ENCODE measurements at regions not wholly inside any gene's neighbourhood (a gene's known extent, or its start where the extent isn't known, plus 50 kb on each side); places are given as distances from the start of the nearest gene placed in this dataset.
"Not testable (repeated sequence)": the region's sequence is repeated elsewhere in the genome, so short reads cannot be mapped to it uniquely, and the experiment has no call there.

DNA sequence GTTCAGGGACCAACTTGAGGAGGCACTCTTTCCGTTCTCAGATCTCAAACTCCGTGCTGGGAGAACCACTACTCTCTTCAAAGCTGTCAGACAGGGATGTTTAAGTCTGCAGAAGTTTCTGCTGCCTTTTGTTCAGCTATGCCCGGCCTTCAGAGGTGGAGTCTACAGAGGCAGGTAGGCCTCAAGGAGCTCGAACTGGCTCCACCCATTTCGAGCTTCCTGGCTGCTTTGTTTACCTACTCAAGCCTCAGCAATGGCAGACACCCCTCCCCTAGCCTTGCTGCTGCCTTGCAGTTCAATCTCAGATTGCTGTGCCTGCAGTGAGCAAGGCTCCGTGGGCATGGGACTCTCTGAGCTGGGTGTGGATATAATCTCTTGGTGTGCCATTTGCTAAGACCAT, 108.2 kb downstream of the DHRS2 start:
- not testable (repeated sequence) for H3K27me3 ChIP-seq (ENCODE audit: control insufficient read depth in 3 of 3, insufficient read depth in 3 of 3, low read length in 3 of 3); H3K36me3 ChIP-seq (ENCODE audit: control insufficient read depth in 3 of 3, insufficient read depth in 3 of 3, low read length in 3 of 3); H3K4me1 ChIP-seq (ENCODE audit: control insufficient read depth in 3 of 3, insufficient read depth in 3 of 3, low read length in 3 of 3); H3K4me3 ChIP-seq (ENCODE audit: low read length in 3 of 3); H3K9me3 ChIP-seq (ENCODE audit: control insufficient read depth in 3 of 3, low read length in 3 of 3); H3K9ac ChIP-seq (ENCODE audit: low read depth in 1 of 3, low read length in 3 of 3); H3K27ac ChIP-seq (ENCODE audit: low read depth, low read length)

DNA sequence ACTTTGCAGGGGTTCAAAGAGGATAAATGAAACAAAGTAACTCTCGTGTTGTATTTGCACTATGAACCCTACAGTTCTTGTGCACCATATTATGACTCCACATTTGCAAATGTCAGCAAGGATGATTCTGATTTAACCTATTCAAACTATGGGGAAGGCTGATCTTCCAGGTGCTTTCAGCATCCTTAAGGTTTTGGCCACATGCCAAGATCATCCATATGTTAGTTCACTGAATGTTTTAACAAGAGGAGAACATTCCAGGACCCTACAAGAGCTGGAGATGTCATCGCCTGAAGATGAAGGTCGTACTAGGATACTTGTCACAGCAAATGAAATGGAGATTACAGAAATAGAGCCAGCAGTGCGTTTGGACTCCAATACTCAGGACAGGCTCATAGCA, 114.2 kb downstream of the DHRS2 start:
- Histone ChIP-seq H3K9me3 (ENCODE audit: control insufficient read depth in 3 of 3, low read length in 3 of 3) (no peaks in the 10 kb centered on the region), H3K9ac (ENCODE audit: low read depth in 1 of 3, low read length in 3 of 3) (no peak overlapping the region), H3K36me3 (ENCODE audit: control insufficient read depth in 3 of 3, insufficient read depth in 3 of 3, low read length in 3 of 3) (no peaks in the 10 kb centered on the region), H3K4me3 (ENCODE audit: low read length in 3 of 3) (no peak overlapping the region), H3K27ac (ENCODE audit: low read depth, low read length) (no peak overlapping the region), H3K4me1 (ENCODE audit: control insufficient read depth in 3 of 3, insufficient read depth in 3 of 3, low read length in 3 of 3) (no peaks in the 10 kb centered on the region), H3K27me3 (ENCODE audit: control insufficient read depth in 3 of 3, insufficient read depth in 3 of 3, low read length in 3 of 3) (peaks cover 0 to 7% (median 0%) of the 10 kb centered on the region in 3 donors)

DNA sequence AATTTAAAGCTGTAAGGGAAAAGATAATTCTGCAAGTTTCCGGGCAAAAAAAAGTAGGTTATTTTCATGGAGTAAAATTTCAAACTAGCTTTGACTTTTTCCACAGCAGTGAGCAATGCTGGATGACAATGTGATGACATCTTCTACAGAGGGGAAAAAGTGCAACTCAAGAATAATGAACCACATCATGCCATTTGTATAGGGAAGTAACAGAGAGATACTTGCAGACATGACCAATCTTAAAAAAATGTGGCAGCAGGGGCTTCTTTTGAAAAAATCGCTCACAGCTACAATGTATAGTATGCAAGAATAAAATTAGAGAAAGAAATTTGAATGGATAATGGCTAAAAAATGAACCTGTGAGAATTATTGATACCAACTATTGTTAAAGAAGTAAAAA, 115.5 kb downstream of the DHRS2 start:
- Histone ChIP-seq H3K36me3 (ENCODE audit: control insufficient read depth in 3 of 3, insufficient read depth in 3 of 3, low read length in 3 of 3) (no peaks in the 10 kb centered on the region), H3K4me1 (ENCODE audit: control insufficient read depth in 3 of 3, insufficient read depth in 3 of 3, low read length in 3 of 3) (no peaks in the 10 kb centered on the region), H3K27ac (ENCODE audit: low read depth, low read length) (no peak overlapping the region), H3K27me3 (ENCODE audit: control insufficient read depth in 3 of 3, insufficient read depth in 3 of 3, low read length in 3 of 3) (peaks cover 0 to 7% (median 0%) of the 10 kb centered on the region in 3 donors), H3K9me3 (ENCODE audit: control insufficient read depth in 3 of 3, low read length in 3 of 3) (no peaks in the 10 kb centered on the region), H3K4me3 (ENCODE audit: low read length in 3 of 3) (no peak overlapping the region), H3K9ac (ENCODE audit: low read depth in 1 of 3, low read length in 3 of 3) (no peak overlapping the region)

DNA sequence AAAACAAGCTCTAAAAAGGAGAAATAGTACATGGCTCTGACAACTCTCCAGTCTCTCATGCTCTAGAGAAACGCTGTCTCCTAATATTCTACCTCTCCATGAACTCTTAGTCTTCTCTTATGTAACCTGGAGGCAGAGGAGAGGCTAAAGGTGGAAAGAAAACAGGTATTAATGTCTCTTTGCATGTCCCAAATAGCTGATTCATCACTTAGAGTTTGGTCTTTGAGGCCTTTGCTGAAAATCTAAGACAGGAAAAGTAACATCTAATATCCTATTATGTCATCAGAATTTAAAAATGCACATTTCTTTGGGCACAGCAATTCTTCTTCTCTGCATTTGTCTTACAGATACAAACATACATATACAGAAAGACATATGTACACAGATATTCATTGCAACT, 127.2 kb downstream of the DHRS2 start:
- H3K4me3 ChIP-seq (ENCODE audit: low read length in 3 of 3), result no peak overlapping the region

DNA sequence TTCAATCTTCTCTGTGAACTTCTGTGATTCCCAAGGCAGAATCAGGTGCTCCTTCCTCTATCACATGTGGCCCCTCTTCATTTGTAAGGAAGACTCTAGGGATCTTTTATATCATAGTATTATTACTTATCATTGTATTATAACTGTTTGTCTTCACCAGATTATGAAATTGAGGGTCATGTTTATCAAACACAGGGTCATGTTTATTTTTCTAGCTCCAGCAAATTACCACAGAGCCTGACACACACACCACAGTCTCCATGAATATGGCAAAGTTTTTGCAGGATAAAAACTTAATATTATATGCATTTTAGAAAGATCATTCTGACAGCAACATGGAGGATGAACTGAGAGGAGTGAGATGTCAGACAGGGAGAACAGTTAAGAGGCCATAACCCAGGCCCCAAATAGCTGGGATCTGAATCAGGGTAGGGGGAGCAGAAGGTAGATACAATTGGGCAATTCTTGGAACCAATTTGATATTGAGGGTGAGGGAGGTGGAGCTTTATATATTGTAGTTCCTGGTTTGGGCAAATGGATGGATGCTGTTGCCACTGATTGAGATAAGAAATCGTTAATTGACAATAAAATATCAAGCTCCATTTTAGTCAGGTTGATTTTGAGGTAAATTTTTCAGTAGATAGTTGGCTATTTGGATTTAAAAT, 130.7 kb downstream of the DHRS2 start:
- no peaks in the 10 kb centered on the region for H3K27me3 ChIP-seq (ENCODE audit: control insufficient read depth in 3 of 3, insufficient read depth in 3 of 3, low read length in 3 of 3)
- no peaks in the 10 kb centered on the region for H3K36me3 ChIP-seq (ENCODE audit: control insufficient read depth in 3 of 3, insufficient read depth in 3 of 3, low read length in 3 of 3)
- no peaks in the 10 kb centered on the region for H3K4me1 ChIP-seq (ENCODE audit: control insufficient read depth in 3 of 3, insufficient read depth in 3 of 3, low read length in 3 of 3)
- H3K9ac ChIP-seq (ENCODE audit: low read depth in 1 of 3, low read length in 3 of 3), result no peak overlapping the region
- no peak overlapping the region for H3K4me3 ChIP-seq (ENCODE audit: low read length in 3 of 3)
- H3K9me3 ChIP-seq (ENCODE audit: control insufficient read depth in 3 of 3, low read length in 3 of 3), result no peaks in the 10 kb centered on the region
- H3K27ac ChIP-seq (ENCODE audit: low read depth, low read length), result no peak overlapping the region

More for the DNA sequence above, 127.2 kb downstream of the DHRS2 start:
- Histone ChIP-seq H3K9me3 (ENCODE audit: control insufficient read depth in 3 of 3, low read length in 3 of 3) (no peaks in the 10 kb centered on the region), H3K27ac (ENCODE audit: low read depth, low read length) (no peak overlapping the region), H3K4me1 (ENCODE audit: control insufficient read depth in 3 of 3, insufficient read depth in 3 of 3, low read length in 3 of 3) (no peaks in the 10 kb centered on the region), H3K9ac (ENCODE audit: low read depth in 1 of 3, low read length in 3 of 3) (no peak overlapping the region), H3K36me3 (ENCODE audit: control insufficient read depth in 3 of 3, insufficient read depth in 3 of 3, low read length in 3 of 3) (no peaks in the 10 kb centered on the region), H3K27me3 (ENCODE audit: control insufficient read depth in 3 of 3, insufficient read depth in 3 of 3, low read length in 3 of 3) (no peaks in the 10 kb centered on the region)

DNA sequence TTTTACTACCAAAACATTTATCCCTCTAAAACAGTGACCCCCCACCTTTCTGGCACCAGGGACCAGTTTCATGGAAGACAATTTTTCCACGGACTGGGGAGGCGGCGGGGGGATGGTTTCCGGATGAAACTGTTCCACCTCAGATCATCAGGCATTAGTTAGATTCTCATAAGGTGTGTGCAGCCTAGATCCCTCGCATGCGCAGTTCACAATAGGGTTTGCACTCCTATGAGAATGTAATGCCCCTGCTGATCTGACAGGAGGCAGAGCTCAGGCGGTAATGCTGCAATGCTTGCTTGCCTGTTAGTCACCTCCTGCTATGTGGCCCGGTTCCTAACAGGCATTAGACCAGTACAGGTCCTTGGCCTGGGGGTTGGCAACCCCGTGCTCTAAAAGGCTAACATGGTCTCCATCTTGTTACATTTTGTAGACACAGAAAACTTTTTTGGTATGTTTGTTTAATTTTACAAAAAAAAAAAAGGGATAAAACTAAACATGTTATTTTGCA, 133.1 kb downstream of the DHRS2 start:
- not testable (repeated sequence) for H3K36me3 ChIP-seq (ENCODE audit: control insufficient read depth in 3 of 3, insufficient read depth in 3 of 3, low read length in 3 of 3); H3K4me1 ChIP-seq (ENCODE audit: control insufficient read depth in 3 of 3, insufficient read depth in 3 of 3, low read length in 3 of 3); H3K27ac ChIP-seq (ENCODE audit: low read depth, low read length); H3K27me3 ChIP-seq (ENCODE audit: control insufficient read depth in 3 of 3, insufficient read depth in 3 of 3, low read length in 3 of 3); H3K9ac ChIP-seq (ENCODE audit: low read depth in 1 of 3, low read length in 3 of 3); H3K9me3 ChIP-seq (ENCODE audit: control insufficient read depth in 3 of 3, low read length in 3 of 3); H3K4me3 ChIP-seq (ENCODE audit: low read length in 3 of 3)

DNA sequence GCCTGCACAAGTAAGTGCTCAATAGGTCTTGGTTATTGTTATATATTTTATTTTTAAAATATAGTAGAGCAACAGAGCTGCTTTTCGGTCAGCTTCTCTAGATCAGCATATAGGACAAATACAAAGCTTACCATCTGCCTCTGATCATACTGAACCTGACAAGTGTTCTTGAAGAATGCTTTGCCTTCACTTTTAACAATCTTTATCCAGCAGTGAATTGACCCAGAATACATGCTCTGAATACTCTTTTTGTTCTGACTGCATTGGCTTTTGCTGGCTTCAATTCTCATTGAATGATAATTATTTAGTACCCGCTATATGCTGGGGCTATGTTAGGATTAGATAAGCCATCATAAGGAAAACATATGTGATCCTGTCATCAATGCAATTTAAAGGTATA, 137.8 kb downstream of the DHRS2 start:
- no peaks in the 10 kb centered on the region for H3K36me3 ChIP-seq (ENCODE audit: control insufficient read depth in 3 of 3, insufficient read depth in 3 of 3, low read length in 3 of 3)
- no peak overlapping the region for H3K27ac ChIP-seq (ENCODE audit: low read depth, low read length)
- H3K9me3 ChIP-seq (ENCODE audit: control insufficient read depth in 3 of 3, low read length in 3 of 3), result no peaks in the 10 kb centered on the region
- H3K4me3 ChIP-seq (ENCODE audit: low read length in 3 of 3), result no peak overlapping the region
- H3K4me1 ChIP-seq (ENCODE audit: control insufficient read depth in 3 of 3, insufficient read depth in 3 of 3, low read length in 3 of 3), result no peaks in the 10 kb centered on the region
- H3K27me3 ChIP-seq (ENCODE audit: control insufficient read depth in 3 of 3, insufficient read depth in 3 of 3, low read length in 3 of 3), result peaks cover 2 to 3% (median 3%) of the 10 kb centered on the region in 3 donors
- H3K9ac ChIP-seq (ENCODE audit: low read depth in 1 of 3, low read length in 3 of 3), result no peak overlapping the region

DNA sequence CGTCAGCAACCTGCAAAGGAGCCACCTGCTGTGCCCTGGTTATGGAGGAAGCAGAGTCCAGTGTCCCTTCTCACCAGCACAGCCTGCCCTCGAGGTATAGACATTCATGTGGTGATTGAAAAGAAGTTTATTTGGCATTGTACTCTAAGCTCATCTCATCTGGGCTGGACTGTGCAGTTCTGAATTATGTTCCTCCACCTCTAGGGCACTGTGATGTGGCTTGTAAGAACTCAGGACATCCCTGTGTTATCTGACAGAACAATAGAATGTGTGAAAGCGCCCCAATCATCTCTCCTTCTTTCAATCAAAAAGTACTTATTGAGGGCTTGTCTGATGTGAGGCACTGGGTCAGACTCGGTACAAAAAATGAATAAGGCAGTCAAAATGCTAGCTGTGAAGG, 140.1 kb downstream of the DHRS2 start:
- H3K27me3 ChIP-seq (ENCODE audit: control insufficient read depth in 3 of 3, insufficient read depth in 3 of 3, low read length in 3 of 3), result peaks cover 2 to 3% (median 3%) of the 10 kb centered on the region in 3 donors
- no peak overlapping the region for H3K27ac ChIP-seq (ENCODE audit: low read depth, low read length)
- no peaks in the 10 kb centered on the region for H3K4me1 ChIP-seq (ENCODE audit: control insufficient read depth in 3 of 3, insufficient read depth in 3 of 3, low read length in 3 of 3)
- no peak overlapping the region for H3K4me3 ChIP-seq (ENCODE audit: low read length in 3 of 3)
- H3K9ac ChIP-seq (ENCODE audit: low read depth in 1 of 3, low read length in 3 of 3), result no peak overlapping the region
- no peaks in the 10 kb centered on the region for H3K9me3 ChIP-seq (ENCODE audit: control insufficient read depth in 3 of 3, low read length in 3 of 3)
- H3K36me3 ChIP-seq (ENCODE audit: control insufficient read depth in 3 of 3, insufficient read depth in 3 of 3, low read length in 3 of 3), result no peaks in the 10 kb centered on the region

DNA sequence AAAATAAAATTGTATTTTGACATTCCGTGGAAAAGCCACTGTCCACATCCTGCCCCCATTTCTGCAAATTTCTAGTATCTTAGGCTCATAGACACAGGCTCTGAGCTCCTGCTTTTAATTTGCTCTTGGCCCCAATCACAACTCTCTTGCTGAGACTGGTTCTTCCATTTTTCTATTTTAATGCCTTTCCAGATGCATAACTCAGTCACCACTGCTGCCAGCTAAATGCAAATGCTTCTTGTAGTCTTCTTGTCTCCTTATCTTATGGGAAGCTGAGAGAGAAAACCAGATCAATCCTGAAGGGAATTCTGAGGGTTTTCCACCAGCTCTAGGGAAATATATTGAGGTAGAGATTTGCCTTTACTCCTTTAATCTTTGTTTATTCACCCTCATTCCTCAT, 149.0 kb downstream of the DHRS2 start:
- no peaks in the 10 kb centered on the region for H3K4me1 ChIP-seq (ENCODE audit: control insufficient read depth in 3 of 3, insufficient read depth in 3 of 3, low read length in 3 of 3)

DNA sequence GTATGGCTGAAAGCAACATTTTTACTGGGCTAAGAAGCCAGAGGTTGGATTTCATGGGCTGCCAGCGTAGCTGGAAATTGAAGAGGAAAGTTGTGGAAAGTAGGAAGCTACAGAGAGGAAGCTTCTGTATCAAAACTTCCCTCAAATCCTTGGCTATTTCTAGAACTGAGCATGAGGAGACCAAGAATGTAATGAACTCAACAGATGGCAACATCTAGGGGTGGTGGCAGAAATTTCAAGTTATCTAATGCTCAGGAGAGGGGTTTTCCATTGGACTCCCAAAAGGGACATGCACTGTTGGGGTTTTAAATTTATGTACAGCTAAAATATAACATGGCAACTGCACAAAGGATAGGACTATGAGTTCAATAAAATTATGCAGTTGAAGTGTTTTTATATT, 151.3 kb downstream of the DHRS2 start:
- Histone ChIP-seq H3K36me3 (ENCODE audit: control insufficient read depth in 3 of 3, insufficient read depth in 3 of 3, low read length in 3 of 3) (no peaks in the 10 kb centered on the region), H3K9me3 (ENCODE audit: control insufficient read depth in 3 of 3, low read length in 3 of 3) (peaks cover 0 to 3% (median 0%) of the 10 kb centered on the region in 3 donors), H3K27ac (ENCODE audit: low read depth, low read length) (no peak overlapping the region), H3K4me3 (ENCODE audit: low read length in 3 of 3) (no peak overlapping the region), H3K27me3 (ENCODE audit: control insufficient read depth in 3 of 3, insufficient read depth in 3 of 3, low read length in 3 of 3) (no peaks in the 10 kb centered on the region), H3K4me1 (ENCODE audit: control insufficient read depth in 3 of 3, insufficient read depth in 3 of 3, low read length in 3 of 3) (no peaks in the 10 kb centered on the region), H3K9ac (ENCODE audit: low read depth in 1 of 3, low read length in 3 of 3) (no peak overlapping the region)

More for the DNA sequence above, 149.0 kb downstream of the DHRS2 start:
- H3K9ac ChIP-seq (ENCODE audit: low read depth in 1 of 3, low read length in 3 of 3), result no peak overlapping the region
- peaks cover 0 to 3% (median 0%) of the 10 kb centered on the region in 3 donors for H3K9me3 ChIP-seq (ENCODE audit: control insufficient read depth in 3 of 3, low read length in 3 of 3)
- H3K36me3 ChIP-seq (ENCODE audit: control insufficient read depth in 3 of 3, insufficient read depth in 3 of 3, low read length in 3 of 3), result no peaks in the 10 kb centered on the region
- no peaks in the 10 kb centered on the region for H3K27me3 ChIP-seq (ENCODE audit: control insufficient read depth in 3 of 3, insufficient read depth in 3 of 3, low read length in 3 of 3)
- no peak overlapping the region for H3K4me3 ChIP-seq (ENCODE audit: low read length in 3 of 3)
- no peak overlapping the region for H3K27ac ChIP-seq (ENCODE audit: low read depth, low read length)

Measured in skeletal muscle tissue (tissue), 3 donors.